ENCODE measurements at regions not wholly inside any gene's neighbourhood (a gene's known extent, or its start where the extent isn't known, plus 50 kb on each side); places are given as distances from the start of the nearest gene placed in this dataset.

GRCh38 chr6:22436134-22436533 is 133.2 kb upstream of the HDGFL1 start:
- Histone ChIP-seq H3K4me2 (no peak overlapping the region), H3K4me3 (ENCODE audit: low read depth in 2 of 2, low read length in 1 of 2) (no peak overlapping the region), H3K9me2 (no peaks in the 10 kb centered on the region), H3K27me3 (ENCODE audit: insufficient read depth) (no peaks in the 10 kb centered on the region), H4K20me1 (ENCODE audit: insufficient read depth) (no peaks in the 10 kb centered on the region), H3K9me3 (no peaks in the 10 kb centered on the region), H3K27ac (ENCODE audit: low read depth in 2 of 2, low read length in 1 of 2) (no peak overlapping the region), H3F3A (replicated peaks; ENCODE audit: insufficient read depth) (no peaks in the 10 kb centered on the region), H3K9ac (no peak overlapping the region), H3K79me2 (ENCODE audit: insufficient read depth) (no peaks in the 10 kb centered on the region), H3K4me1 (ENCODE audit: control insufficient read depth in 1 of 2, insufficient read depth in 2 of 2, low read depth in 1 of 2, low read length in 1 of 2) (no peaks in the 10 kb centered on the region), H3K36me3 (replicated peaks in 1 of 2; ENCODE audit: control insufficient read depth in 1 of 2, insufficient read depth in 2 of 2, low read length in 1 of 2) (no peaks in the 10 kb centered on the region), H2AFZ (ENCODE audit: low read depth) (no peak overlapping the region)
- WGBS (ENCODE audit: low lambda C conversion rate) = 87% methylated on average over 2 of the region's 2 CpGs
- ChIA-PET CTCF (no interaction called here), POLR2A (no interaction called here)
- DNase-seq = no peak
- no peak for TF ChIP-seq NFIC (IDR thresholded peaks at IDR 0.05; ENCODE audit: borderline replicate concordance)
- no peak for TF ChIP-seq ZBTB33 (IDR thresholded peaks at IDR 0.05; ENCODE audit: borderline replicate concordance, low read depth)
- TF ChIP-seq TCF12 (IDR thresholded peaks at IDR 0.05) = no peak
- no peak for TF ChIP-seq POLR2AphosphoS5 (IDR thresholded peaks at IDR 0.05; ENCODE audit: low read depth, low read length)
- no peak for TF ChIP-seq MAX (IDR thresholded peaks at IDR 0.05; ENCODE audit: low read depth)
- no peak for TF ChIP-seq JUND (IDR thresholded peaks at IDR 0.05)
- TF ChIP-seq RXRA (IDR thresholded peaks at IDR 0.05; ENCODE audit: borderline replicate concordance, low read depth) = no peak
- no peak for TF ChIP-seq TAF1 (IDR thresholded peaks at IDR 0.05; ENCODE audit: borderline replicate concordance, low read depth, low read length)
- no peak for TF ChIP-seq FOSL2 (IDR thresholded peaks at IDR 0.05; ENCODE audit: borderline replicate concordance, low read depth)
- no peak for TF ChIP-seq RAD21 (IDR thresholded peaks at IDR 0.05; ENCODE audit: low read length)
- no peak for TF ChIP-seq YY1 (IDR thresholded peaks at IDR 0.05; ENCODE audit: low read depth)
- no peak for TF ChIP-seq NRF1 (IDR thresholded peaks at IDR 0.05; ENCODE audit: low read depth, low read length)
- no peak; the same call in 1 of the 2 replicates for TF ChIP-seq PBX3 (IDR thresholded peaks at IDR 0.05)
- no peak for TF ChIP-seq RCOR1 (IDR thresholded peaks at IDR 0.05; ENCODE audit: low read length)
- no peak for TF ChIP-seq SMC3 (IDR thresholded peaks at IDR 0.05; ENCODE audit: low read depth, low read length)
- TF ChIP-seq REST (IDR thresholded peaks at IDR 0.05; ENCODE audit: low read depth, low read length) = no peak
- no peak for TF ChIP-seq CTCF (IDR thresholded peaks at IDR 0.05)
- TF ChIP-seq USF2 (IDR thresholded peaks at IDR 0.05; ENCODE audit: borderline replicate concordance, low read depth, low read length) = no peak
